ENCODE measurements at regions not wholly inside any gene's neighbourhood (a gene's known extent, or its start where the extent isn't known, plus 50 kb on each side); places are given as distances from the start of the nearest gene placed in this dataset.
"Not testable (repeated sequence)": the region's sequence is repeated elsewhere in the genome, so short reads cannot be mapped to it uniquely, and the experiment has no call there.

GRCh38 chr2:236895497-236895896 lies 190.2 kb upstream of the COPS8 start:
- DNase-seq (ENCODE audit: low read depth in 2 of 2) = no peak

- no peak for DNase-seq (ENCODE audit: low read depth in 2 of 2)
These were observed 189.0 kb upstream of the COPS8 start for GRCh38 chr2:236896688-236897087.

GRCh38 chr2:236899146-236899545 lies 186.5 kb upstream of the COPS8 start:
- no peak for DNase-seq (ENCODE audit: low read depth in 2 of 2)

- DNase-seq (ENCODE audit: low read depth in 2 of 2) = no peak
These were observed 185.6 kb upstream of the COPS8 start for GRCh38 chr2:236899950-236900640.

GRCh38 chr2:236901956-236902355 lies 183.7 kb upstream of the COPS8 start:
- no peak for DNase-seq (ENCODE audit: low read depth in 2 of 2)

GRCh38 chr2:236903978-236904377 lies 181.7 kb upstream of the COPS8 start:
- no peak for DNase-seq (ENCODE audit: low read depth in 2 of 2)

GRCh38 chr2:236904389-236905263 lies 181.1 kb upstream of the COPS8 start:
- no peak for DNase-seq (ENCODE audit: low read depth in 2 of 2)

GRCh38 chr2:236905976-236906375 lies 179.7 kb upstream of the COPS8 start:
- DNase-seq (ENCODE audit: low read depth in 2 of 2) = no peak

- no peak for DNase-seq (ENCODE audit: low read depth in 2 of 2)
These were observed 177.1 kb upstream of the COPS8 start for GRCh38 chr2:236908439-236909192.

- no peak for DNase-seq (ENCODE audit: low read depth in 2 of 2)
These were observed 176.5 kb upstream of the COPS8 start for GRCh38 chr2:236909193-236909504.

- no peak for DNase-seq (ENCODE audit: low read depth in 2 of 2)
These were observed 175.9 kb upstream of the COPS8 start for GRCh38 chr2:236909802-236910201.

GRCh38 chr2:236910781-236911495 lies 174.8 kb upstream of the COPS8 start:
- no peak for DNase-seq (ENCODE audit: low read depth in 2 of 2)

- no peak for DNase-seq (ENCODE audit: low read depth in 2 of 2)
These were observed 173.2 kb upstream of the COPS8 start for GRCh38 chr2:236912326-236913120.

GRCh38 chr2:236915186-236915585 lies 170.5 kb upstream of the COPS8 start:
- DNase-seq (ENCODE audit: low read depth in 2 of 2) = no peak

- no peak for DNase-seq (ENCODE audit: low read depth in 2 of 2)
These were observed 170.0 kb upstream of the COPS8 start for GRCh38 chr2:236915726-236916125.

GRCh38 chr2:236916181-236916580 lies 169.5 kb upstream of the COPS8 start:
- DNase-seq (ENCODE audit: low read depth in 2 of 2) = no peak

- DNase-seq (ENCODE audit: low read depth in 2 of 2) = no peak
These were observed 169.0 kb upstream of the COPS8 start for GRCh38 chr2:236916651-236917050.

GRCh38 chr2:236917164-236917563 lies 168.5 kb upstream of the COPS8 start:
- DNase-seq (ENCODE audit: low read depth in 2 of 2) = no peak

GRCh38 chr2:236918545-236918944 lies 167.1 kb upstream of the COPS8 start:
- no peak for DNase-seq (ENCODE audit: low read depth in 2 of 2)

- no peak for DNase-seq (ENCODE audit: low read depth in 2 of 2)
These were observed 166.5 kb upstream of the COPS8 start for GRCh38 chr2:236919209-236919608.

- DNase-seq (ENCODE audit: low read depth in 2 of 2) = not testable (repeated sequence)
These were observed 165.8 kb upstream of the COPS8 start for GRCh38 chr2:236919801-236920379.
